Cardiac septum (tissue), 1 donor: ENCODE measurements at regions not wholly inside any gene's neighbourhood (a gene's known extent, or its start where the extent isn't known, plus 50 kb on each side); places are given as distances from the start of the nearest gene placed in this dataset.

Experiments used
- DNase-seq: peaks from one replicate; pipeline ENCODE4 v3.0.0-alpha.2; 2020; ENCODE audit warnings: low spot score
- intact Hi-C: fragments of 100-400 bp; cut with DNase I; formaldehyde crosslinking; loops from one replicate; pipeline ENCODE4 v1.14.0; 2022
- donor health status: DM: no; HTN: no; CAD: no.

GRCh38 chr10:4059471-4060138, 274.6 kb upstream of the KLF6 start:
- intact Hi-C loops: no loop called here
- no peak for DNase-seq

DNA sequence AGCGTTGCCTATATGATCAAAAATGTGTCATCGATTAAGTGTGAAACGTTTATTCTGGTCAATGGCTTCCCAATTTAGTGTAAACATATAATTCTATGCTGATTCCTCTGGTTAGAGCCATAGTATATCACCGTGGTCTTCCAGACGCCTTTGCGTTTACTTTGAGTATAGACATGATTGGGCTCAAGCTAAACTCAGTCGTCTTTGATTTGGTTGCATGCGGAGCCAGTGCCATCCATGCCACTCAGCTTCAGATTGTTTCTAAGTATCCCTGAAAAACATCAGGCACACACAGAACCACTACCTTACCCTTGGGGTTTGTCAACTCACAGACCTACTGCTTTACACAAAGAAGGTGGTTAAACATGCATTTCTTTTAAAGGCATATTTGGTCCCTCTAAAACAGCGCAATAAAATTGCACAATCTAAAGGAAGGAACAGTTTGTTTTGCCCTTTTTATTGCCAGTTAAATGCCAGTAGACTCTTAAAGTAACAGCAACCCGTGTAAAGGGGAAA, 273.6 kb upstream of the KLF6 start:
- DNase-seq: no peak
- intact Hi-C loops: no loop called here

DNA sequence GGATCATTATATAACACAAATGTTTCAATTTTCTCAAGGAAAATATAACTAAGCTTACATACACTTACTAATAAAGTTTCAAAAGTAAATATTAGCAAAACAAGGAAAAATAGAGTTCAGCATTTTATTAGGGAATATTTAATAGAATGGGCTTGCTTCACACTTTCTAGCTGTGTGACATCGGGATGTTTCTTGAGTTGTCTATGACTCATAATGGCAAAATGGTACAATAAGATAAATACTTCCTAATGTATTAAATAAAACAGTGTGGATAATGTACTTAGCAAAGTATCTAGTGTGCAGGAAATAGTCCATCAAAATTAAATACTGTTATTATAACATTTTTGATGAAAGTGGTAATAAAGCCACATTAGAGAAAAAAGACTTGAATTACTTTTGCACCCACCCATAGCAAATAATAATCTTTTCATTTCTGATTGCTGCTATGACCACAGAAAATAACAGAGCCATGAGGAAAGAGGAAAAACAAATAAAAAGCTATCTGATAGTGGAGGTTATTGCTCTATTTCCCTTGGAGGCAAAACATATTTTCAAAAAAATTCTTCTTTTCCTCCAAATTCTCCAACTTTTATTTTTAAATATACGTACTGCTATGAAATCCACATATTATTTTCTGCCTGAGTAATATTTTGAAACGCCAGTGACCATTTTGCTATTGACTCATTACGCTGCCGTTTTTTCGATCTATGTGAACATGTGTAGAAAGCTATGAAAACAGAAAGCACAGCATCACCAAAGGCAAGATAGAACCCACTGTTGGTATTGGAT, 272.9 kb upstream of the KLF6 start:
- intact Hi-C loops: no loop called here
- DNase-seq: no peak

DNA sequence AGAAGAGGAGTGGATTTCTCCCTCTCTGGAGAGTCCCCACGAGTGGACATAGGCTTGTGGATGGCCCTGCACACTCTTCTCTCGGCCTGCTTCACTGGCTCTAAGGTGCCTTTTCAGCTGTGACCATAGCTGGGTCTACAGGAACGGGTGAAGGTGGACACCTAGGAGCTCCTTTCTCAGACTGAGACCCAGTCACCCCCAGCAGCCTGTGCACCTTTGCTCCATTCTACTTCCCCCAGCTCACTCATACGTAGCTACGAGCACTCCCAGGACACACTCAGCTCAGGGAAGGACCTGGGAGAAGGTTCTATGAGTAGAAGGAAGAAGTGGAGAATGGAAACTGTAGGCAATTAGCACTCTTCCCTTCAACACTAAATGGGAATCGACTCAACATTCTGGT, 272.0 kb upstream of the KLF6 start:
- intact Hi-C loops: no loop called here

GRCh38 chr10:4054656-4055435, 269.8 kb upstream of the KLF6 start:
- no peak for DNase-seq
- intact Hi-C loops: no loop called here

More for the DNA sequence above, 272.0 kb upstream of the KLF6 start:
- DNase-seq: no peak

DNA sequence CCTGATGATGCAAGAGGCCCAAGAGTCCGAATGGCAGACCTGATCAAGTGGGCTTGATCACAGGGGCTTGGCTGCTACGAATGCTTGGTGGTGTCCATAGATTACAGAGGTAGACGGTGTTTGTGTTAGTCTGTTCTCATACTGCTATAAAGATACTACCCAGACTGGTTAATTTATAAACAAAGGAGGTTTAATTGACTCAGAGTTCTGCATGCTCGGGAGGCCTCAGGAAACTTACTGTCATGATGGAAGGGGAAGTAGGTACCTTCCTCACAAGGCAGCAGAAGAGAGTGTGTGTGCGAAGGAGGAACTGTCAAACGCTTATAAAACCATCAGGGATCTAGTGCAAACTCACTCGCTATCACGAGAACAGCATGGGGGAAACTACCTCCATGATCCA, 268.9 kb upstream of the KLF6 start:
- intact Hi-C loops: no loop called here
- no peak for DNase-seq

- intact Hi-C loops: no loop called here
- no peak for DNase-seq
Measured at GRCh38 chr10:4051641-4052151, 266.7 kb upstream of the KLF6 start.

GRCh38 chr10:4051011-4051640, 266.1 kb upstream of the KLF6 start:
- DNase-seq: no peak
- intact Hi-C loops: no loop called here

DNA sequence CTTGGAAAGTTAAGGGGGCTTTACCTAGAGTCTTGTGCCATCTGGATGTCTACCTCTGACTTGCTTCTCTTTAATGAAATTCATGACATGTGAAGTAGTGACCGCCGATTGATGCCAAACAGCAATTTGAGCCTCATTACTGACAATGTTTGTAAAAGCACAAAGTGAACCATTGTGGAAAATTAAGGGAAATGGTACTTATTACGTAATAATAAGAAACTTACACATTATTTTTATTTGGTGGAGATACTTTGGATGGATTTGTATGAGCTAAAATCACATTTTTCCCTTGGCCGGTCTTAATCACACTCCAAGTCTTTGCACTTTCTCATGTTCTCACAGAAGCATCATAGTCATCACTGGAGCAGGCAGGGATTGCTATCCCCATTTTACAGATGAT, 265.1 kb upstream of the KLF6 start:
- intact Hi-C loops: no loop called here
- DNase-seq: no peak

GRCh38 chr10:4049348-4049747, 264.3 kb upstream of the KLF6 start:
- intact Hi-C loops: no loop called here
- no peak for DNase-seq

GRCh38 chr10:4048236-4048864, 263.3 kb upstream of the KLF6 start:
- intact Hi-C loops: no loop called here

GRCh38 chr10:4046712-4047354, 261.8 kb upstream of the KLF6 start:
- no peak for DNase-seq
- intact Hi-C loops: no loop called here

More at GRCh38 chr10:4048236-4048864, 263.3 kb upstream of the KLF6 start:
- DNase-seq: no peak

DNA sequence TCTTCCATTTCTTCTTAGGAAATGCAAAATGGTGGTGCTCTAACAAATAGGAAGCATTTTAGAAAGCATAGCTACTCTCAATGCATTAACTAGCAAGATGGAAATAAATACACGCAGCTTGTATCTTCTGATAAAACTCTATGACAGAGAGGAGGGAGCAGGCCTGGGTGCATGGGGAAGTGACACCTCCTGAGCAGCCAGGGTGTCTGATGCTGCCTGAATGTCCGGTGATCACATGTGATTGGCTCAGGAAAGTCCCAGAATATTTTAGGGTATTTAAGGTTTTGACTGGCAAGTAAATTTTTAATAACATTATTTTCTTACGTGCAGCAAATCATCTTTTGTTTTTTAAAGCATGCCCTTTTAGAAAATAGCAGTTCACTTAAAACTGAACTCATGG, 261.0 kb upstream of the KLF6 start:
- no peak for DNase-seq
- intact Hi-C loops: no loop called here

DNA sequence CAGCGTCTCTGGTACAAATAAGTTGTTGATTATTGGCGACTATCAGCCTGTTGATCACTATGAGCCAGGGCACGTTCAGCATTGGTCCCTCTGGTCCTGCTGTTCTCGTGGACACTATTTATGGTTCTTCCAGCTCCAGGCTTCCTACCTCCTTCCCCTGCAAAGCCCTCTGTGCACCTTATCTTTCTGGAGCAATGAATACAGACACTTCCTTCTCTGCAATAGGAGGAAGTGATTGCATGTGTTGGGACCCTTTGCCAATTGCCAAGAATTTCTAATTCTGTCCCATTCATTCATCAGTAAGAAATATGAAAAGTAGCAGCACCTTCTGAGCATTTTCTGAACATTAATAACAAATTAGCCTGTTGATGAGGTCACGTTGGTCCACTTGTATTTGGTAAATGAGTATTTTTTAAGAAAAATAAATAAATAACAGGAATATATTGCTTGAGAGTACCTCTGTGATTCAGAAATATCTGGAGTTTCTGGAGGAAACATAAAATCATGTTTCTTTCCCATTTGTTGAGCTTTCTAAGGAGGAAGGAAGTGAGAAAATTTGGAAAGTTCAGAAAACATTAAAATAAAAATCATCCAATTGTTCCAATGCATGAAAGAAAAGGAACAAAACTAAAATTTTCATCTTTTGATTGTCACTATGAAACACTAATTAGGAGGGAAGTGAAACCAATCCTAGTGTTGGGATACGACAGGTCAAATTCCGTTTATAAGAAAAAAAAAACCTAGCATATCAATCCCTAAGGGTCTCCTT, 259.1 kb upstream of the KLF6 start:
- intact Hi-C loops: no loop called here

DNA sequence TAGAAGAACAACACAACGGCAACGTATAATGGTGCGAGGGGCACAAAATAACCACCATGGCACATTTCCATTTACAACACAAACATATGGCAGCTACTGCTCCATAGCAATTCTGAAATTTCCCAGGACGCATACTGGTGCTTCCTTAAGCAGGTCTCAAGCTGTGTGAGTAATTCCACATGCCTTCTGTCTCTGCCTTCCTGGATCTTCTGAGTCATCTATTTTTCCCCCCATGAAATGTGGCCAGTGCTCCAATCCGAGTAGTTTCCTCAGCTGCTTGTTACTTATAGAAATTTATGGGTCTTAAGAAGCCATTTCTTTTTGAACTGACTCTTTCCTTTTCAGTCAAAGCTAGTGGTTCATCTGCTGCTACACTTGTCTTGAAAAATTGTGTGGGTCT, 256.6 kb upstream of the KLF6 start:
- intact Hi-C loops: no loop called here
- no peak for DNase-seq

More for the DNA sequence above, 259.1 kb upstream of the KLF6 start:
- no peak for DNase-seq

DNA sequence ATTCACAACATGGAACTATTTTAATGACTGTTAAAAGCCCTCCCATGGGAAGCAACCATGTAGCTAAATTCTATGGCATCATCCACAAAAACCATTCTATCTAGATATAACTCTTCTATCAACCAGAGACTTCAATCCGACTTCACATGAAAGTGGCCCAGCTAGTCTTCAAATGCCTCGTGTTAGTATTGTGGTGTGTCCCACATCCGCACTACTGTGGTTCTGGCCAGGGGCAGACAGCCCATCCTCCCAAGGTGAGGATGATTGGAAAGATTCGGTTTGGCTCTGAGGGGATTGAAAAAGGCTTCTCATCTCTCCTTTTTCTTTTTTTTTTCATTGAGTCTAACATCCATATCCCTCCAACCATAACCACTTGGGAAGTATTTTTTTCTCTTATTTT, 253.0 kb upstream of the KLF6 start:
- intact Hi-C loops: no loop called here
- no peak for DNase-seq

- intact Hi-C loops: no loop called here
- no peak for DNase-seq
Measured at GRCh38 chr10:4035599-4035945, 250.6 kb upstream of the KLF6 start.

DNA sequence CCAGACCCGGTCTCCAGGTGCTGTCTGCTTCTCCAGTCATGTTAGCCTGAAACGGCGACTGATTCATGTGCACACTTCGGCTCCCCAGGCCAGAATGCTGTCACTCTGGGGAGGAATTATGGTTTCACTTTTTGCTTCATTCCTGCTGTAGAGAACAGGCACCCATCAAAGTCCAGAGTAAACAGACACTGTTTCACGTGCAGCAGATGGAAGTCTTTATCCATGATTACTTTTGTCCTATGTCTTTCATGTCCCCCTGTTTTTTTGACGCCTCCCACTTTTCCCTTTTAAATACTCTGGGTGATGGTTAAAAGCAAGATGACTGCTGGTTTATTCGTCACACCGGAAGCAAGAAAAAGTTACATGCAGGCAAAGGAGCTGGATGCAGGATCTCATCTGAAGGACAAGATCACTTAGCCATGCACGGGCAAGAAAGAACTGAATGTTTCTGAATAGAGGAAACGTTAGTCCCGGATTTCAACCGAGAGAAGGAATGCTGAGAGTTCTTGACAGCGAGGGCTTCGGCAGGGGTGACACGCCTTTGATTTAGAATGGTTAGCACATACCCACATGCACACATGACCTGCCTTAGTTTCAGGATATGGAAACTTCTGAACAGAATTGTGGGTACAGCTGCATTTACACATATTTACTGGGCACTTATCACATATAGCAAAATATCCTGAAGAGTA, 250.0 kb upstream of the KLF6 start:
- DNase-seq: no peak
- intact Hi-C loops: no loop called here
